Sigmoid colon (tissue), 6 donors: ENCODE measurements at regions not wholly inside any gene's neighbourhood (a gene's known extent, or its start where the extent isn't known, plus 50 kb on each side); places are given as distances from the start of the nearest gene placed in this dataset.
A peak's percentile ranks its signal among the peaks of the same experiment; 100 is the strongest.

ENCODE experiments used
- DNase-seq: peaks from one replicate; pipeline ENCODE4 v3.0.0-alpha.2; 2019
- H3K27ac ChIP-seq, 4 donors: fragments of 200-600 bp; sonication (generic); one replicate each; pipeline ENCODE4 v1.5.1; 2016 to 2019; ENCODE audit warnings: mild to moderate bottlenecking in 1 of 4
- H3K27me3 ChIP-seq, 3 donors: fragments of 200-600 bp; sonication (generic); one replicate each; pipeline ENCODE4 v1.5.1; 2019; ENCODE audit warnings: mild to moderate bottlenecking in 1 of 3
- H3K36me3 ChIP-seq, 4 donors: fragments of 200-600 bp; sonication (generic); one replicate each; pipeline ENCODE4 v1.5.1; 2016 to 2019
- H3K4me1 ChIP-seq, 4 donors: fragments of 200-600 bp; sonication (generic); one replicate each; pipeline ENCODE4 v1.5.1; 2017 to 2019
- H3K4me3 ChIP-seq, 4 donors: fragments of 200-600 bp; sonication (generic); one replicate each; pipeline ENCODE4 v1.5.1; 2017 to 2019; ENCODE audit warnings: mild to moderate bottlenecking in 2 of 4, moderate library complexity in 1 of 4
- H3K9me3 ChIP-seq, 4 donors: fragments of 200-600 bp in 3 of 4; sonication (generic) in 3 of 4; one replicate each; pipeline versions ENCODE4 v1.5.1 to v1.6.1; 2013 to 2019
- EP300 ChIP-seq, 4 donors: sonication (generic); formaldehyde crosslinking; IDR thresholded peaks; one replicate each; pipeline ENCODE4 v1.6.1; 2017; ENCODE audit warnings: antibody characterized with exemption in 4 of 4
- POLR2A ChIP-seq, 2 donors: fragments of 450-650 bp; IDR thresholded peaks; one replicate each; pipeline ENCODE4 v1.6.1; 2016; ENCODE audit warnings: antibody characterized with exemption in 2 of 2, mild to moderate bottlenecking in 2 of 2, moderate library complexity in 2 of 2
- POLR2AphosphoS5 ChIP-seq, 4 donors: sonication (generic); formaldehyde crosslinking; IDR thresholded peaks; one replicate each; pipeline ENCODE4 v1.6.1; 2017; ENCODE audit warnings: antibody characterized with exemption in 4 of 4
- WGBS, 2 donors: extraction: QIAGEN DNeasy Blood & Tissue Kit; methylation state at CpG; one replicate each; pipeline ENCODE4 v1.1.7; 2013; 5-methylcytosine and 5-hydroxymethylcytosine counted together
- intact Hi-C: fragments of 100-400 bp; cut with DNase I; formaldehyde crosslinking; loops from one replicate; pipeline ENCODE4 v1.15.1; 2023
- TF ChIP-seq, protein P1 (sequence below), 4 experiments: fragments of 450-650 bp in 3 of 4; fragments of 200-600 bp in 1 of 4; IDR thresholded peaks; one replicate each; pipeline ENCODE4 v1.5.1; 2016 to 2019; ENCODE audit warnings: antibody characterized with exemption in 4 of 4, mild to moderate bottlenecking in 3 of 4, moderate library complexity in 2 of 4
- donor health status: healthy with polysubstance abuse.
- donor health status: healthy.

- Histone ChIP-seq H3K4me1 (peaks cover 0 to 4% (median 0%) of the 10 kb centered on the region in 4 donors), H3K9me3 (no peaks in the 10 kb centered on the region), H3K4me3 (no peak overlapping the region), H3K27ac (no peak overlapping the region), H3K27me3 (no peaks in the 10 kb centered on the region), H3K36me3 (no peaks in the 10 kb centered on the region)
- 64 to 81% methylated on average over 3 of the region's 3 CpGs for WGBS, 2 donors
- no peak for DNase-seq
- TF ChIP-seq, protein P1, sequence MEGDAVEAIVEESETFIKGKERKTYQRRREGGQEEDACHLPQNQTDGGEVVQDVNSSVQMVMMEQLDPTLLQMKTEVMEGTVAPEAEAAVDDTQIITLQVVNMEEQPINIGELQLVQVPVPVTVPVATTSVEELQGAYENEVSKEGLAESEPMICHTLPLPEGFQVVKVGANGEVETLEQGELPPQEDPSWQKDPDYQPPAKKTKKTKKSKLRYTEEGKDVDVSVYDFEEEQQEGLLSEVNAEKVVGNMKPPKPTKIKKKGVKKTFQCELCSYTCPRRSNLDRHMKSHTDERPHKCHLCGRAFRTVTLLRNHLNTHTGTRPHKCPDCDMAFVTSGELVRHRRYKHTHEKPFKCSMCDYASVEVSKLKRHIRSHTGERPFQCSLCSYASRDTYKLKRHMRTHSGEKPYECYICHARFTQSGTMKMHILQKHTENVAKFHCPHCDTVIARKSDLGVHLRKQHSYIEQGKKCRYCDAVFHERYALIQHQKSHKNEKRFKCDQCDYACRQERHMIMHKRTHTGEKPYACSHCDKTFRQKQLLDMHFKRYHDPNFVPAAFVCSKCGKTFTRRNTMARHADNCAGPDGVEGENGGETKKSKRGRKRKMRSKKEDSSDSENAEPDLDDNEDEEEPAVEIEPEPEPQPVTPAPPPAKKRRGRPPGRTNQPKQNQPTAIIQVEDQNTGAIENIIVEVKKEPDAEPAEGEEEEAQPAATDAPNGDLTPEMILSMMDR (IDR thresholded peaks at IDR 0.05): no peak
- no peak for TF ChIP-seq POLR2A (IDR thresholded peaks at IDR 0.05)
- no peak for TF ChIP-seq EP300 (IDR thresholded peaks at IDR 0.05)
- TF ChIP-seq POLR2AphosphoS5 (IDR thresholded peaks at IDR 0.05): no peak
- intact Hi-C loops: no loop called here
These were observed 73.3 kb downstream of the OR13H1 start for GRCh38 chrX:131617182-131617581.

DNA sequence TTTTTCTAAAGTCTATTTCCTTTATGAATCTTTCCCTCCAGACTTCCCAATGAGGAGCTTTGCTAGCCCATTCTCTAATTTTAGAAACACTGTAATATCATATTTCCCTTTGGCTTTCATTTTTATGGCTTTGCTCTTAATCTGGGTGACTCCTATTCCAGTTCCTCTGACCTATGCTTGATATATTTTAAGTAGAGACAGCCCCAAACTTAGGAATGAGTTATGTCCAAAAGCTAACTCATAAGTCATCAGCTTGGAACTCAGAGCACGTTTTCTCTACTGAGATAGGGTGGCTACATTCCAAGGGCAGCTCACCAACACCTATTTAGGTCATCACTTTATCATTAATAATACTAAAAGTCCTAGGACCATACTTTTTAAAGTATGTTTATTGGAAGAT lies 77.8 kb downstream of the OR13H1 start:
- peak in 3 of 4 donors; percentile 8 to 48 (median 12) for TF ChIP-seq POLR2AphosphoS5 (IDR thresholded peaks at IDR 0.05)
- TF ChIP-seq, protein P1 (IDR thresholded peaks at IDR 0.05): no peak
- H3K4me3 ChIP-seq: no peak overlapping the region
- intact Hi-C loops: no loop called here
- no peaks in the 10 kb centered on the region for H3K9me3 ChIP-seq
- DNase-seq: no peak
- no peaks in the 10 kb centered on the region for H3K27me3 ChIP-seq
- H3K4me1 ChIP-seq: peaks cover 0 to 4% (median 2%) of the 10 kb centered on the region in 4 donors
- WGBS, 2 donors: 2 to 26% methylated on average over 1 of the region's 1 CpG
- no peaks in the 10 kb centered on the region for H3K36me3 ChIP-seq
- peak overlapping the region in 2 of 4 donors; percentile 31 to 60 for H3K27ac ChIP-seq

GRCh38 chrX:131626681-131627296 lies 82.9 kb downstream of the OR13H1 start:
- TF ChIP-seq, protein P1 (IDR thresholded peaks at IDR 0.05): no peak
- TF ChIP-seq POLR2A (IDR thresholded peaks at IDR 0.05): no peak
- no peak for TF ChIP-seq EP300 (IDR thresholded peaks at IDR 0.05)
- no peak for TF ChIP-seq POLR2AphosphoS5 (IDR thresholded peaks at IDR 0.05)
- no peaks in the 10 kb centered on the region for H3K27me3 ChIP-seq
- no peak for DNase-seq
- no peaks in the 10 kb centered on the region for H3K9me3 ChIP-seq
- peaks cover 0 to 4% (median 0%) of the 10 kb centered on the region in 4 donors for H3K4me1 ChIP-seq
- intact Hi-C loops: no loop called here
- H3K36me3 ChIP-seq: no peaks in the 10 kb centered on the region
- 31 to 34% methylated on average over 3 of the region's 3 CpGs for WGBS, 2 donors
- H3K4me3 ChIP-seq: no peak overlapping the region
- H3K27ac ChIP-seq: no peak overlapping the region

GRCh38 chrX:131630534-131630933 lies 86.7 kb downstream of the OR13H1 start:
- intact Hi-C loops: loop anchor here (5.0 kb wide), 1 partner anchor 653 kb away; no protein-coding TSS in a partner anchor
- Histone ChIP-seq H3K4me3 (no peak overlapping the region), H3K9me3 (no peaks in the 10 kb centered on the region), H3K27me3 (no peaks in the 10 kb centered on the region), H3K4me1 (no peaks in the 10 kb centered on the region), H3K36me3 (no peaks in the 10 kb centered on the region), H3K27ac (no peak overlapping the region)
- no peak for DNase-seq
- TF ChIP-seq POLR2A (IDR thresholded peaks at IDR 0.05) (no peak), POLR2AphosphoS5 (IDR thresholded peaks at IDR 0.05) (no peak), EP300 (IDR thresholded peaks at IDR 0.05) (no peak)
- TF ChIP-seq, protein P1 (IDR thresholded peaks at IDR 0.05): no peak
- WGBS, 2 donors: 54 to 60% methylated on average over 8 of the region's 8 CpGs
